ENCODE measurements at regions not wholly inside any gene's neighbourhood (a gene's known extent, or its start where the extent isn't known, plus 50 kb on each side); places are given as distances from the start of the nearest gene placed in this dataset.

- no peak overlapping the region for H3K9ac ChIP-seq (ENCODE audit: extremely low read depth, low read length, poor library complexity, severe bottlenecking)
- H3K4me1 ChIP-seq (ENCODE audit: control insufficient read depth, insufficient read depth, low read length), result no peaks in the 10 kb centered on the region
- no peak overlapping the region for H3K27ac ChIP-seq (ENCODE audit: low read depth, low read length)
- H3K9me3 ChIP-seq (ENCODE audit: control insufficient read depth, low read length), result no peaks in the 10 kb centered on the region
- Mint-ChIP-seq H3K27me3 (ENCODE audit: insufficient read depth) (no peaks in the 10 kb centered on the region), H3K27ac (no peak overlapping the region), H3K4me1 (no peaks in the 10 kb centered on the region), H3K4me3 (no peak overlapping the region), H3K9me3 (no peaks in the 10 kb centered on the region), H3K36me3 (ENCODE audit: low read depth) (no peaks in the 10 kb centered on the region)
- no peak for DNase-seq
- H3K36me3 ChIP-seq (ENCODE audit: control insufficient read depth, insufficient read depth, low read length), result no peaks in the 10 kb centered on the region
- TF ChIP-seq, protein P1, sequence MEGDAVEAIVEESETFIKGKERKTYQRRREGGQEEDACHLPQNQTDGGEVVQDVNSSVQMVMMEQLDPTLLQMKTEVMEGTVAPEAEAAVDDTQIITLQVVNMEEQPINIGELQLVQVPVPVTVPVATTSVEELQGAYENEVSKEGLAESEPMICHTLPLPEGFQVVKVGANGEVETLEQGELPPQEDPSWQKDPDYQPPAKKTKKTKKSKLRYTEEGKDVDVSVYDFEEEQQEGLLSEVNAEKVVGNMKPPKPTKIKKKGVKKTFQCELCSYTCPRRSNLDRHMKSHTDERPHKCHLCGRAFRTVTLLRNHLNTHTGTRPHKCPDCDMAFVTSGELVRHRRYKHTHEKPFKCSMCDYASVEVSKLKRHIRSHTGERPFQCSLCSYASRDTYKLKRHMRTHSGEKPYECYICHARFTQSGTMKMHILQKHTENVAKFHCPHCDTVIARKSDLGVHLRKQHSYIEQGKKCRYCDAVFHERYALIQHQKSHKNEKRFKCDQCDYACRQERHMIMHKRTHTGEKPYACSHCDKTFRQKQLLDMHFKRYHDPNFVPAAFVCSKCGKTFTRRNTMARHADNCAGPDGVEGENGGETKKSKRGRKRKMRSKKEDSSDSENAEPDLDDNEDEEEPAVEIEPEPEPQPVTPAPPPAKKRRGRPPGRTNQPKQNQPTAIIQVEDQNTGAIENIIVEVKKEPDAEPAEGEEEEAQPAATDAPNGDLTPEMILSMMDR (conservative IDR thresholded peaks at IDR 0.05), result no peak
- no peak overlapping the region for H3K4me3 ChIP-seq (ENCODE audit: low read length)
- WGBS, 2 experiments (ENCODE audit: insufficient coverage in 1 of 2, insufficient read length in 1 of 2), result 89% methylated on average over 12 to 15 of the region's 15 CpGs
- H3K27me3 ChIP-seq (ENCODE audit: control insufficient read depth, insufficient read depth, low read length, poor library complexity, severe bottlenecking), result no peaks in the 10 kb centered on the region
These were observed 180.0 kb downstream of the BANP start for GRCh38 chr16:88131256-88131655.

DNA sequence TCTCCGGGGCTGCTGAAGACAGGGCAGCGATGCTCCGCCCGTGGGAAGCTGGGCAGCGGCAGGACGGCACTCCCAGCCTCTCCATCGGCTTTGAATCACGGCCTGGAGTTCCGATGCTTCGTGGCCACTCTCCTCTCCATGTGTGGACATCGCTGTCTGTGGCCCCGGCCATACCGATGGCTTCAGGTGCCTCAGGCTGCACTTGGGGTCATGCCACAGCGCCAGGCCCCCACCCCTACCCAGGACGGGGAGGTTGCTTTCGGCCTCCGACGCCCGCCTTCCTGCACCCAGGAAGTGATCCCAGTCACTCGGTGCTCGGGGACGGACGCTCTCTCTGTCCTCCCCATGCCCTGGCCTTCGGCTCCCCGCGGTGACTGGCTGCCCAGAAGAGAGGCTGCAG lies 180.7 kb downstream of the BANP start:
- Histone ChIP-seq H3K4me3 (ENCODE audit: low read length) (no peak overlapping the region), H3K9me3 (ENCODE audit: control insufficient read depth, low read length) (no peaks in the 10 kb centered on the region)

GRCh38 chr16:88132836-88133506 lies 181.7 kb downstream of the BANP start:
- Histone ChIP-seq H3K27ac (ENCODE audit: low read depth, low read length) (no peak overlapping the region), H3K4me1 (ENCODE audit: control insufficient read depth, insufficient read depth, low read length) (no peaks in the 10 kb centered on the region), H3K4me3 (ENCODE audit: low read length) (no peak overlapping the region), H3K27me3 (ENCODE audit: control insufficient read depth, insufficient read depth, low read length, poor library complexity, severe bottlenecking) (no peaks in the 10 kb centered on the region), H3K36me3 (ENCODE audit: control insufficient read depth, insufficient read depth, low read length) (no peaks in the 10 kb centered on the region), H3K9ac (ENCODE audit: extremely low read depth, low read length, poor library complexity, severe bottlenecking) (no peak overlapping the region), H3K9me3 (ENCODE audit: control insufficient read depth, low read length) (no peaks in the 10 kb centered on the region)
- TF ChIP-seq, protein P1 (conservative IDR thresholded peaks at IDR 0.05), result no peak
- no peak for DNase-seq
- WGBS, 2 experiments (ENCODE audit: insufficient coverage in 1 of 2, insufficient read length in 1 of 2), result 94 to 95% methylated on average over 17 to 25 of the region's 27 CpGs
- Mint-ChIP-seq H3K27ac (no peak overlapping the region), H3K9me3 (peaks cover 7% of the 10 kb centered on the region), H3K27me3 (ENCODE audit: insufficient read depth) (no peaks in the 10 kb centered on the region), H3K4me3 (no peak overlapping the region), H3K4me1 (no peaks in the 10 kb centered on the region), H3K36me3 (ENCODE audit: low read depth) (no peaks in the 10 kb centered on the region)

More for the DNA sequence above, 180.7 kb downstream of the BANP start:
- H3K9me3 Mint-ChIP-seq, result no peaks in the 10 kb centered on the region
- no peaks in the 10 kb centered on the region for H3K4me1 Mint-ChIP-seq
- TF ChIP-seq, protein P1 (conservative IDR thresholded peaks at IDR 0.05), result no peak
- no peaks in the 10 kb centered on the region for H3K36me3 Mint-ChIP-seq (ENCODE audit: low read depth)
- H3K27ac Mint-ChIP-seq, result no peak overlapping the region
- no peak overlapping the region for H3K4me3 Mint-ChIP-seq
- WGBS, 2 experiments (ENCODE audit: insufficient coverage in 1 of 2, insufficient read length in 1 of 2), result 93 to 100% methylated on average over 7 to 26 of the region's 26 CpGs
- no peak overlapping the region for H3K9ac ChIP-seq (ENCODE audit: extremely low read depth, low read length, poor library complexity, severe bottlenecking)
- H3K4me1 ChIP-seq (ENCODE audit: control insufficient read depth, insufficient read depth, low read length), result no peaks in the 10 kb centered on the region
- H3K27me3 Mint-ChIP-seq (ENCODE audit: insufficient read depth), result no peaks in the 10 kb centered on the region
- H3K27ac ChIP-seq (ENCODE audit: low read depth, low read length), result no peak overlapping the region
- H3K36me3 ChIP-seq (ENCODE audit: control insufficient read depth, insufficient read depth, low read length), result no peaks in the 10 kb centered on the region
- DNase-seq, result no peak
- no peaks in the 10 kb centered on the region for H3K27me3 ChIP-seq (ENCODE audit: control insufficient read depth, insufficient read depth, low read length, poor library complexity, severe bottlenecking)
